Caki2 (cell line): ENCODE measurements at regions not wholly inside any gene's neighbourhood (a gene's known extent, or its start where the extent isn't known, plus 50 kb on each side); places are given as distances from the start of the nearest gene placed in this dataset.
A peak's percentile ranks its signal among the peaks of the same experiment; 100 is the strongest.

Experiments used
- DNase-seq: peaks from one replicate; pipeline ENCODE4 v3.0.0-alpha.2; 2015; ENCODE audit warnings: low read depth
- in situ Hi-C: cut with HindIII; loops from 2 replicates; pipeline ENCODE4 v1.10.0; 2016; ENCODE audit warnings: low sequenced_read_pairs, low pct_unique_long_range_greater_than_20kb, mixed read lengths

- in situ Hi-C loops, result no loop called here
- no peak for DNase-seq
Observed at GRCh38 chr4:184575306-184575705, 73.9 kb downstream of the CASP3 start.

- no peak for DNase-seq
- in situ Hi-C loops, result no loop called here
Observed at GRCh38 chr4:184574861-184575260, 74.4 kb downstream of the CASP3 start.

- in situ Hi-C loops, result no loop called here
- no peak for DNase-seq
Observed at GRCh38 chr4:184573701-184574100, 75.5 kb downstream of the CASP3 start.

DNA sequence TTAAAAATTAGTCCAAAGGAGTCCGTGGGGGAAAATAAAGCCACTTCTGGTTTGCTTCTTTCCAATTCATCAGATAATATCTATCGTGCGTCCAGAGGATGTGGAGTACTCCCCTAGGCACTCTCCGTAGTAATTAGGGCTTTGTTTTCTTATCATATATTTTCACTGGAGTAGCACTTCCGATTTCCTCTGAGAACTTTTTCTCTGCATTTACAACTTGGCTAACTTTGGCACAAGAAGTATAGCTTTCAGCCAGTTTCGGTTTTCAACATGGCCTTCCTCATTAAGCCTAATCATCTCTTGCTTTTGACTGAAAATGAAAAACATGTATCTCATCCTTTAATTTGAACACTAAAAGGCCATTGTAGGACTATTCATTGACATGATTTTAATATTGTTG is 80.5 kb downstream of the CASP3 start:
- no peak for DNase-seq
- in situ Hi-C loops, result no loop called here

DNA sequence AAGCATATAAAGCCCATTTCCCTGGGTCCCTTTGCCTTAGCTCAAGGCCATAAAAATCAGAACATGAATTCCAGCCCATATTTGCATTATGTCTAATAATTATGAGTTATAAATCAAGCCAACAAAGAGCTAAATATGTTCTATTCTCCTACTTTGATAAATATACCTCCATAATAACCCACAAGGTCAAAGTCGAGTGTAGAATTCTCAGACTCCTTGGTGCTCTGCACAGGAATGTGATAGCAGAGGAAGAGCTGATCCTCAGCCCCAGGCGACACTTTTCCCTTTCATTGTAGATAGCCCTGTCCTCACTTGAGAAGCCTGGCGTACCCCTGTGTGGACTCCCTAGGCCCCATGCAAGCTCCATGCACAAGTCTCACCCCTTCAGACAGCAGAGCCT is 85.6 kb downstream of the CASP3 start:
- DNase-seq, result no peak
- in situ Hi-C loops, result no loop called here

DNA sequence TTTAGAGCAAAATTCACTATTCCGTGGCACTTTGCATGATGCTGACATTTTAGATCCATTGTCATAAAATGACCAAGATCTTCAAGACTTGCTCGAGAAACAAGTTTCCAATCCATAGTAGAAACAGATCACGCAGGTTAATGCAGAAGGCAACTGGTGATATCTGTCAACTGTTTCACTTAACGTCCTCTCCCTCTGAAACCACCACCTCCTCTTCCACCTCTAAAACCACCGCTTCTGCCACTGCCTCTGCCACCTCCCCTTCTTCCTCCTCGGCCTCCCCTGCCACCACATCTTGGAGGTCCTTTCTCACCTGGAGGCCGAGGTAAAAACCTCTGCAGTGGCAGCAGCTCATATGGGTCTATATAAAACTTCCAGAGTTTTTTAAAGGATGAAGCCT is 84.6 kb upstream of the IRF2 start:
- no peak for DNase-seq
- in situ Hi-C loops, result no loop called here

GRCh38 chr4:184553891-184554290 is 79.5 kb upstream of the IRF2 start:
- in situ Hi-C loops, result no loop called here
- DNase-seq, result no peak

- in situ Hi-C loops, result no loop called here
- DNase-seq, result no peak
Observed at GRCh38 chr4:184550476-184550875, 76.1 kb upstream of the IRF2 start.

DNA sequence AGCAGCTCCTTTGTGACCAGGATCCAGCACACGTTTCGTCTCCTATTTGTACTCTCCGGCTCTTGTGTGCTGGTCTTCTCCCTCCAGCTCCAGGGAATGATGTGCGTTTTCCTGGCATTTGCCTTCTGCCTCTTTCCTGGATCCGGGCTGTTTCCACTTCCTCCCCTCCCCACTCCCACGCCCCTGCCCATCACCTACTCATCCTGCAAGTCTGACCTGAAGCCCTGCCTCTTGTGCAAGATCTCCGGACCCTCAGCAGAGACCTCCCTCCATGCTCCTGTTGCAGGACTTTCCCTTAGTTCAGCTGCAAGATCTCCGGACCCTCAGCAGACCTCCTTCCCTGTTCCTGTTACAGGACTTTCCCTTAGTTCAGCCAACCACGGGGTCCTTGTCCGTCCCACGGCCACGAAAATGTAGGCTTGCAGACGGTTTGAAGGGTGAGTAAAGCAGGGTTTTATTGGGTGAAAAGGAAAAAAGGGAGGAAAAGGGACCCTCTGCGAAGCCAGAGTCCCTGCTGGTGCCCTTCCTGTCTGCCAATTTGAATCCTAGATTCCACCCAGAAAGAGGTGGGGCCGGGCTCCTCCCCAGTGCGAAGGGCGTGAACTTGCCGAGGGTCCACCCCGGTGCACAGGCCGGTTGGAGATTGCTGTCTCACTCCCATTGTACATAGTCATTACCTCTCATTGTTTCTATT is 74.4 kb upstream of the IRF2 start:
- in situ Hi-C loops, result no loop called here
- DNase-seq, result no peak

- in situ Hi-C loops, result no loop called here
- no peak for DNase-seq
Observed at GRCh38 chr4:184548316-184548647, 73.9 kb upstream of the IRF2 start.

- in situ Hi-C loops, result no loop called here
- DNase-seq, result no peak
Observed at GRCh38 chr4:184544788-184545409, 70.5 kb upstream of the IRF2 start.

DNA sequence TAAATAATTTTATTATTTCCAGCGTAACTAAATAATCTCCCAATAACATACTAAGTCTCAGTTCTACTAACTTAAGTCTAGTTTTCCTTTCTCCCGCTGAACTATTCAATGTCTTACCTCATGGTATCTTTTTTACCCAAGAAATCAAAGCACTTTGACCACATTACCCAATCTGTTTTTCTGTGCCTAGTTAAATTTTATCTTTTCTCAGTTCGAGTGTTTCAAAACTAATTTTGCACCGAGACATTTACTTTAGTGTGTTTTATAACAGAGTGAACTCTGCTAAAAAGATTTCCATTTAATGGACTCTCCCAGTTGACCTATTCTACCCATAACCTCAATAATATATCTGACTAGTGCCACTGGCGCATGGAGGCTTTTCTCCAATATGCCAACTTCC is 67.6 kb upstream of the IRF2 start:
- in situ Hi-C loops, result no loop called here
- no peak for DNase-seq

DNA sequence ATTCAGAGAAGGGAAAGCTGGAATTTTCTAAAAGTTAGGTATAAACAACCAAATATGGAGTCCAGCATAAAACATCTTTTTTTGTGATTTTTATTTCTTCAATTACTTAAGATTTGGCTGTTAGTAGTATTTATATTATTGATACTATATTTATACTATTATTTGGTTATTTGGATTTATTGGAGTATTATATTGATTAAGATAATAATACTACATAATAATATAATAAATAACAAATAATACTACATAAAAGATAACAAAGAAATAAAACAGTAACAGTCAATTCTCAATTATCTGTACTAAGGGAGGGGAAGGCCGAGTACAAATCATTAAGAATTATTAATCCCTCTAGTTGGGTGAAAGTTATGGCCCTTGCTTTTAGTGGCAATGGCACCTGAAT is 66.0 kb upstream of the IRF2 start:
- in situ Hi-C loops, result no loop called here
- no peak for DNase-seq

DNA sequence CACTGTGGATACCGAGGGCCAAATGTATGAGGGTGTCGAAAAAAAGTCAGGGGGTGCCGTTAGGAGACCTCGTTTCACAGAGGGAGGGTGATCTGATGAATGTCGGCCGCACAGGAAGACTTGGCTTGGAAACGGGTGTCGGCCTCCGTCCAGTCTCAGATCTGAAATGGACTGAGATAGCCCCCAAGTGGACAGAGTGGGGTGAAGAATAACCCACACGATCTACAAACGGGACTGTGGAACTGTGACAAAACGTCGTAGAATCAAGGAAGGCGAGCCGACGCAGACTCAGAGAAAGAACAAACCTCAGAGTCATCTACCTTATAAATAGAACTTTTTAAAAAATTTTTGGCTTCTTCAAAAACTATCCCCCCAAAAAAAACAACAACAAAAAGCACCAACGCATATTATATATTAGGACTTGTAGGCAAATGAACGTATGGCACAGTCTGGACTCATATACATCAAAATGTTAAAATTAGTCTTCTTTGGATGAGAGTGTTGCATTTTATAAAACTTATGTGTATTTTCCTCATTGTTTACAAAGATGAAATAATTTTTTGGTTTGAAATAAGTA is 63.8 kb upstream of the IRF2 start:
- peak; percentile 79 for DNase-seq
- in situ Hi-C loops, result no loop called here

- peak; percentile 92 for DNase-seq
- in situ Hi-C loops, result no loop called here
Observed at GRCh38 chr4:184537269-184538022, 63.1 kb upstream of the IRF2 start.

- DNase-seq, result no peak
- in situ Hi-C loops, result no loop called here
Observed at GRCh38 chr4:184536881-184537248, 62.5 kb upstream of the IRF2 start.

DNA sequence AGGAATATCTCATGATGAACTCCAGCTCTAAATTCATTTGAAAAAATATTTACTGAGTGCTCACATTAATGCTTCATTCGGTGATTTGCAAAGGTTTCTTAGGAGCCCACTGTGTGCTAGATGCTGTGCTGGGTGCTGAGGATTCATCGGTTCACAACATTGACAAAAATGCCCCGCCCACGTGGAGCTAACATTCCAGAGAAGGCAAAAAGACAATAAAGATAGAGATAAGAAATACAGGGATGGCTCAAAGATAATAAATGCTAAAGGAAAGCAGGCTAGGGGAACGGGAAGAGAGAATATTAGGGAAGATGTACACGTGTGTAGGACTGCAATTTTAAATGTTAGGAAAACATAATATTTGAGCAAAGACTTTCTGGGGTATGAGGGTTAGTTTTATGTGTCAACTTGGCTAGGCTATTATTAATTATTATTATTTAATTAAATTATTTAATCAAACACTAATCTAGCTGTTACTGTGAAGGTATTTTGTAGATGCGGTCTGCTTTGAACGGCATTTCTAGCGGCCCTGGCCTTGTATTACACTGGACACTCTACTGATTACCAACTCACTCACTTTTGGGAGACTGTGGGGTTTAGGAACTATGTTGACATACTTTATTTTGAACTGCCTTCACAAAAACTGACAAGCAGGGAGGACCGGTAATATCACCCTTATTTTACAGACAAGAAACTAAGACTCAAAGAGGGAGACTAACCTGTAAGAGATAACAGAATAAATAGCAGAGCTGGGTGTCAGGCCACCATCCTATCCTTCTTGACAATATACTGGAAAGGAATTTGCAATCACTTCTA is 61.9 kb upstream of the IRF2 start:
- in situ Hi-C loops, result no loop called here
- DNase-seq, result no peak

DNA sequence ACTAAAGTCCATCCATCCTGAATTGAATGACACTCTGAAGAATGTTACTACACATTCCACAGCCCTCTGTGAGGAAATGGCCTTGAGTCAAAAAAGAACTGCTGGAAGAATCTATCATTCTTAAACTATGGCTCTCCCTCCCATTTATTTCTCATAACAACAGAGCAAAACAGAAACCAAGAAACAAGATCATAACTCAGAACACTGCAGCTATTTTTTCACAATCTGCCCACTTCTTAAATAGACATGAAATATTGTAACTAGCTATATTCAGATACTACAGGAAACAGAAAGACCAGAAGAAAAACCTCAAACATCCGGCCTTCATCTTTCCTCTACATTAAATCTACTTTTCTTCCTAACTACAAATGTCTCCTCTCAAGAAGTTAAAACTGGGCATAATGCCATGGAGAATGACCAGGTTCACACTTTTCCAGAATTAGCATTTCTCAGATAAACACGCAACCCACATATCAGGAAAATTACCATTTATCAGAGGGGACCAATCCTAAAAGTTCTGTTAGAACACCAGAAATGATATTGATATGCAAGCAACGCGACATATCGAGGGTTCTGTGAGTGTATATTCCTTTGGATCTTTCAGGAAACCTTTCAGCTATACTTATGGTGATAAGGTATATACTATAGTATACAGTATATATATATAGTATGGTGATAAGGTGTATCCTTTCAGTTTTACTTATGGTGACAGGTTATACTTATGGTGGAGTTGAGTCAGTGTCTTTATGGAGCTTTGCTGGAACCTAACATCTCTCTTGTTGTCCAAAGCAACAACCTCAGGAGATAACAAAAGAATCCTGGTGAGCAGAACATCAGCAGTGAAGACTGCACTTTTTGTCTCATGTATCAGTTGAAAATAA is 60.4 kb upstream of the IRF2 start:
- peak; percentile 4 for DNase-seq
- in situ Hi-C loops, result no loop called here
